GM19463 (cell line): ENCODE measurements at regions not wholly inside any gene's neighbourhood (a gene's known extent, or its start where the extent isn't known, plus 50 kb on each side); places are given as distances from the start of the nearest gene placed in this dataset.

Source experiments
- ATAC-seq: cut with Tn5 transposase; IDR thresholded peaks from one replicate; pipeline ENCODE4 v1.9.1; 2021; ENCODE audit warnings: mild to moderate bottlenecking, moderate library complexity; ENCODE audit not compliant: unreplicated experiment

DNA sequence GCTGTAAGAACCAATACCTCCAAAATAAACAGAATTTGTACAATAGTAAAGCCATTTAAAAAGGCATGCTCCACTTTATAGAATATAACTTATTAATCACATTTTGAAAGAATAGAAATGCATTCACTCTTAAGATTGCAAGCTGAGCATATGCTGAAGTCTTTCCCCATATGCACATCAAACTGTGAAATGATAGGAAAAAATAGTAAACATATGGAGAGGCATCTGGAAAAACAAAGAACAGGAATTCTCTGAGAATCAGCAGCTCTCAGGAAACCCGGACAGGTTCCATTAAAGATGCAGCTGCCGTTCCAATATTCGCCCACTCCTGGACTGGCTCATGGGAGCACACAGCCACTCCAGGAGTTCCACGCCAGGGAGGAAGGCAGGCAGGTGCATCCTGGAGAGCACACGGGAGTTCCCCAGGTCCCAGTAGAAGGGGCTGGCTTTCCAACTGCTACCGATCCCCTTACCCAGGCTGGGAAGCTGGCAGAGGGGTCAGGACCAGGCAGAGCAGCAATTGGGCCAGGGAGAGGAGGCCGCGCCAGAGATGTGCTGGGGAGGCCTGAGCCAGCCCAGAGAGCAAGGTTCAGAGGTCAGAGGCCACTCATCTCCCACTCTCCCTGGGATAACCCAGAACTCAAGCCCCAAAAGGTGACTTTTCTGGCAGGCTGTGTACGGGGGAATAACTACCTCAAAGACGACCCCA is 111.1 kb downstream of the DLL1 start:
- ATAC-seq = no peak

DNA sequence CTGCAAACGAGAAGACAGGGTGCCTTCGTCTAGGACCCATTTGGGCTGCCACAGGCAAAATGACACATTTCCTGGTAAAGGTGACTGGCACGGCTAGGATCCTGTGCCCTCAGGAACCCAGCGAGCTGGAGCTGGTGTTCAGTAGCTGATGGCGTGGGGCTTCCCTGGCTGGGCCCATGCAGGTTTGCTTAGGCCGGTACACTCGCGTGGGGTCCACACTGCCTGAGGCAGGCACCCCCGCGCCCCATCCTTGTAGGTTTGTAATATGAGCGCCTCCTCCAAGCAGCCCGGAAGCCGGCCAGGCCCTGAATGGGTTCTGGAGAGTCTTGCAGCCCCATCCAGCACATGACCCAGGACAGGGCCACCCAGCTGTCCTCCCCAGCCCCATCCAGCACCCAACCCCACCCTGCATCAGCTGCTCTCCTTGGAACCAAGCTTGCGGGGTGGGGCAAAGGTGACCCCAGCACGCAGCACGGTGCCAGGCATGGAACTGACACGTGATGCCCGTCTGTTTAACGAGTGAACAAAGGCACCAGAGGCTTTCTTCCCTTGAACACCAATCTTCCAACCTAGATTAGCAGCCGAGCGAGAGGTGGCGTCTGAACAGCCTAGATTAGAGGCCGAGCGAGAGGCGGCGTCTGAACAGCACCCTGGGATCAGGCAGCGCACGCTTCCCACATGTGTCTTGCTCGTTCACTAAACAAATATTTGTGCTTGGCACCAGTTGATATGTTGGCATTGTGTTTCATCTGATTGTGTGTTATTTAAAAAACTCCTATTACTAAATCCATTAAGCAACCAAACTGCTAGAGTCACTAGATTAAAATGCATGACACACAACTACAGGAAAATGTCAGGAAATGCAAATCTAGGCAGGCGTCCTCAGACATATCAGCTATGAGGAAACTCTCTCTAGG is 112.1 kb downstream of the DLL1 start:
- no peak for ATAC-seq

DNA sequence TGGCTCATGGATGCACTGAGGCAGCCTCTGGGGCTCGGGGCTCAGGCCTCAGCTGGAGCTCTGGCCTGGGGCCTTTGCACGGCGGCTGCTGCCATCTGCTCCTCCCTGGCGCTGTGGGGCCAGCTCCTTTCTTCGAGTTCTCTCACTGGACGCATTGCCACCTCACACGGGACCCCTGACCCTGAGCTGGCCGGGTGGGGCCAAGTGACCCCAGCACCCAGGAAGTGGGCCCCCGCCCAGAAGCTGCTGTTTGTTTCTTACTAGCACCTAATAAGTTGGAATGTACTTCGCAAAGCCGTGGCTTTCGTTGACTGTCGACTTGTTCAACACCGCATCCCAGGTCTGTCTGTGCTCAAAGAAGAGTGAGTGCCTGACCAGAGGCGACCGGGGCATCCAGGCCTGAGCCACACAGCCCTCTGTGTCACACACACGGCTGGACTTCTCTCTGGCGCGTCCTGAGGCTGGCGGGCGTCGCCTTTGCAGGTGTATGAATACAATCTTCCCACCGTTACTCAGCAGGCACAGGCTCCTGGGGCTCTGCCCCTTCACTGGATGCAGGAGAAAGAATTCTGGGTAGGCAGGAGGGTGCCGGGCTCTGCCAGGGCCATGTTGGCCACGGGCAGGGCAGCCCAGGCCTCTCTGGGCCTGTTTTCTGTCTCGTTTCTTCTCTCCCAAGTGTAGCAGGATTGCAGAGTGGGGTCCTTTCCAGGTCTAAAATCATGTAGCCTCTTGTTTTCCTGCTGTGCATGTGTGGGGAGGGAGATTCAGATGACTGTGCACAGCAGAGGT is 112.9 kb downstream of the DLL1 start:
- ATAC-seq = no peak

DNA sequence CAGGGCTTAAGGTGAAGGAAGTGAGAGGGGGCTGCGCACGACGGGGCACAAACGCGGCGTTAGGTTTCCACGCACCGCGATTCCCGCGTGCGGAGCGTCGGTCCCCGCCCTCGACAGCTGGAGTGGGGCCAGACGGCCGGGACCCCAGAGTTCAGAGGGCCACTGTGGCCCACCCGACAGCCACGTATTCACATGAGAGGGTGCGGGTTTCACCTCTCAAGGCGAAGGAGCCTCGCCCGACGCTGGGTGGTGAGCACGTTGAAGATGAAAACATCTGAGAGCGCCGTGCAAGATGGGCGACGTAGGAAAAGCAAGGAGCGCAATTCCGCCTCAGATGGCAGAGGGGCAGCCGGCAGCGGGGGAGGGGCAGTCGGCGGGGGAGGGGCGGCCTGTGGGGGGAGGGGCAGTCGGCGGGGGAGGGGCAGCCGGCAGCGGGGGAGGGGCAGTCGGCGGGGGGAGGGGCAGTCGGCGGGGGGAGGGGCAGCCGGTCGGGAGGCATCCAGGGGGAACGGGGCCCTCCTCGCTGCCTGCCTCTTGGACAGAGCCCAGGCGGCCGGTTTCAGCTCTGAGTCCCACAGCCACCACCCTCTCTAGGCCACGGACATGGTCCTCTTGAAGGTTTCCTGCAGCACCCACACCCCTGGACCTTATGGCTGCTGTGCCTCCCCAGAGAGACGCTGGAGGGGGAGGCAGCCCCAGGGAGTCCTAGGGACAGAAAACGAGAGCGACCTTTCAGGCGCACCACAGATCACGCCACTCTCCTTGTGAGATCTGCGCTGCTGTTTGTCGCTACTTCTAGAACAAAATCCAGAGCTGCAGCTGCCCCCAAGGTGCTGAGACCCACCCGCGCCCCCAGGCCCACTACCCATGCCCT is 113.7 kb downstream of the DLL1 start:
- ATAC-seq = no peak

DNA sequence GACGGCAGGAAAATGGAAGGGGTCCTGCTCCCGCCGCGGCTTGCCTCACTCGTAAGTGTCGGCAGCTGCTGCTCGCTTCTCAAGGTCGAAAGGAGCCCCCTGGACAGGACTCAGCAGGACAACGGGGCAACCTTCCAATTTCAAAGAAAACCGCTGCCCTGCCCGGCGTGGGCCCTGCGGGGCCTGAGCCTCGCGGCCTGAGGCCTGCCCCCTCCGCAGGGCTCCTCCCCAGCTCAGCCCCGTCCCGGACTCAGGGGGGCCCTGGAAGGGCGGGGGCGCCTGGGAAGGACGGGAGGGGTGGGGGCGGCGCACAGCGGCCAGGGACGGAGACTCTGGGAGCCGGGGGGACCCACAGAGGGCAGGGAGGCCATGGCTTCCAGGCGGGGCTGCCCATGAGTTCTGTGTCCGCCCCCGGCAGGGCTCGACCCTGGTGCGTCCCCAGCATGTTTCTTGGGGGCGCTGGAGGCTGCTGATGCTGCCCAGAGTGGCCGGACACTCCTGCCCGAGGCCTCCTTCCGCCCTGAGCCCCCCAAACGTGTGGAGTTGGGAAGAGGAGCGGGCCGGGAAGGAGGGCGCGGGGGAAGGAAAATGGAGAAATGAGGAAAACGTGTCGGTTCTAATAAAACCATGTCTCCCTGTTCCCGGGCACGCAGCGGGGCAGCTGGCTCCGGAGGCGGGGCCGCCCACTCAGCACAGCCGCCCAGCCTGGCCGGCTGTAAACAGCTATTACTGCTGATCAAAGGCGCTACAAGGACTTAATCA is 114.6 kb downstream of the DLL1 start:
- no peak for ATAC-seq

DNA sequence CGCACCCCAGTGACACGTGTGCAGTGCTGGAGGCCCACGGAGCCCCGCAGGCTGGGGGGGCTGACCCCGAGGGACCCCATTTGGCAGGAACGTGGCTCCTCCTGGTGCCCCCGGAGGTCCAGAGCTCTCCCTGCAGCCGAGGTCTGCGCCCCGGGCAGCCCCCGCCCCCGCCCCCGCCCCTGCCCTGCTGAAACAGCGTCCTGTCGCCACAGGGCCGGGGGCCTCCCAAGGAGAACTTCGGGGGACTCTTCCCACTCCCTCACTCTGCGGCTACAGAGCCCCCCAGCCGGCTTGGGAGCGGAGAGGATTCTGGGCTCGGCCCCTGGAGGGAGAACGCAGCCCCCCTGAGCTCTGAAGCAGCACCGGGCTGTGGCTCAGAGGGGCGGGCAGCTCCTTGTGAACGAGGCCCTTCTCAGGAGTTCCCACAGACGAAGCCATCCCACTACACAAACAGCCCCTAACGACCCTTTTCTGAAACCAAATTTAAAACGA is 115.2 kb downstream of the DLL1 start:
- ATAC-seq = no peak

DNA sequence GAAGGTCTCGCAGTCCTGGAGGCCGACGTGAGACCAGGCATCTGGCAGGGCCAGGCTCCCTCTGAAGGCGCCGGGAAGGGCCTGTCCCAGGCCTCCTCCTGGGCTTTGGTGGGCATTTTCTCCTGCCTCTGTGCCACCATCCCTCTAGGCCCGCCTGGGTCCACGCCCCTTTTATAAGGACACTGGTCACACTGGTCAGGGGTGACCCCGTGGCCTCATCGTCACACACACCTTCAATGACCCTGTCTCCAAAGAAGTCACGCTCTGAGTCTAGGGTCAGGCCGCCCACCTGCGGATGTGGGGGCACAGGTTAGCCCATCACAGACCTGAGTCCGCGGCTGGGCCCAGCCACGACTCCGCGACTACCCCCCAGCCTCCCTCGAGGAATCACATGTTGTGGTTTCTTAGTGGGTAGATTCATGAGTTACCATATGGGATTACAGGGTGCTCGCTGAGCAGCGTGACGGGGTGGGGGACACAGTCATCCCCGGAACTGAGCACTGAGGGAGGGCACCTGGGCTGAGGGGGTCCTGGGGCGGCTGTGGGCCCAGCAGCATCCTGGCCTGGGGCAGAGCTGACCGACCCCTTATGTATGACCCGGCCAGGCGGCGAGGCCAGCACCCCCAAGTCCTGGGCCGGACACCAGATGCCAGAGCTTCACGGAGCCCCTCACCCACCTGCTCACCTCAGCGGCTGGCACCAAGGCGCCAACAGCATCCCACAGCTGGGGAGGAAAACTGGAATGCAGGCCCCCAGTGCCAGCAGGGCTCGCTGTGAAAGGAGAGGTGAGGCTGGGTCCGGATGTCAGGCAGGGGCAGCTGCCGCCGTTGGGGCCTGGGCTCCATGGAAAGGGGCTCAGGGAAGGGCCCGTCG is 115.9 kb downstream of the DLL1 start:
- no peak for ATAC-seq

DNA sequence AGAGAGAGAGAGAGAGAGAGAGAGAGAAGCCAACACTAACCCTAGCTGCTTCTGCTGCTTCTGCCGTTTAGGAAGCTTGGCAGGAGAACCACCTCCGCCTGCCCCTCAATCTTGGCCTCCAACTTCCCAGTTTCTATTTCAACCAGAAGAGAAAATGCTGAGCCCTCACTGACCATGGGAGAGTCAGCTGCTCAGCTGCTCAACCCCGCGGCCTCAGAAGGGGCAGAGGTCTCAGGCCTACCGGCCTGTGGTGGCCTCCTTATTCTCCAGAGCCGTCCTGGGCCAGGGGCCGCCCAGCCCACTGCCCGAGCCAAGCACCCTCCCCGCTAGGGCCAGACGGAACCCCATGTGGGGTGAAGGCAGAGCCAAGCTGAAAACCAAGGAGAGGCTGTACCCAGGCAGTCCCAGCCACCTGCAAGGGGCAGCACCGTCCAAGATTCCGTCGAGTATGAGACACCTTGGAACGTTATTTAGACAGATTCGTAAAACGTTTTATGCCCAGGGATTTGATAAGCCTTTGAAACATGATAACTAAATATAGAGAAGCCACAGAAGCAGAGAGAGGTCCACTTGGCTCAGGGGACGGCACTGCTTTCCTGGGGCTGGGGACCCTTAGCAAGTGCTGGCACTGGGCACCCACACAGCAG is 116.6 kb downstream of the DLL1 start:
- no peak for ATAC-seq

DNA sequence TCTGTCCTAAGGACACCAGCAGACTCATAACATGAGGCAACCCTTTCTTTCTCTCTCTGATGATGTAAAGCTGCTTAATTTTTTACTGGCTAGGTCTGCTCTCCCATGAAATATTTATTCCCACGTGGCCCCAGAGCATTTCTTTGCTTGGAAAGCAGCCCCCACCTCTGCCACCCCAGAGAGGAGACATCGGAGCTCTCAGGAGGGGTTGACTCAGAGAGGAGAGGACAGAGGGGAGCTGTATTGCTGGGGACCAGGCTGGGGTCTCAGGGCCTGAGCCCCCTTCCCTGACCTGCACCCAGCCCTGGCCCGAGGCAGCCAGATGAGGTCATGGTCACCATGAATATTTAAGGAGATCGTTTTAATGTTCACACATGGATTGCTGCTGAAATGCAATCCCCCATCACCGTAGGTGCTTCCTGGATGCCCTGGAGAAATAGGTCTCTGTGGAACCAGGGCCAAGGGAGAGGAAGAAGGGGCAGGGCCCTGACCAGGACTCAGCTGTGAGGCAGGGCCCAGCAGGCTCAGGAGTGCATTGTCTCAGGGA is 117.5 kb downstream of the DLL1 start:
- no peak for ATAC-seq

DNA sequence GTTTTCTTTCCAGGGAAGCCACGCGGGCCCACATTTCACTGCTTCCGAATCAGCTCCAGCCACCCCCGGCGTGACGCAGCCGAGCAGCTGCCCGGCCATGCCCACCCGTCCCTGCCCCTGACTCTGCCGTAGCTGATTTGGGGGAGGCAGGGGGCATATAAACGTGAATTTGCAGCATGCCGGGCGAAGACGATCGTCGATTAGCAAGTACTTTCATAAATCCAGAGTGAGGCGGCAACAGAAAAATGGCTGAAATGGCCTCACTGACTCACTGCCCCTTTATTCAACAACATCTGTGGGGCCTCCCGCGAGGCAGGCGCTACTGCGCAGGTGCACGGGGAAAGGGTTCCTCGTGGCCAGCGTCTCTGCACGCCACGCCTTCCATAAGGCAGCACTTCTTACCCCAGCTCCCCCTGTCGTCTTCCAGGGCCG is 118.0 kb downstream of the DLL1 start:
- ATAC-seq = no peak

DNA sequence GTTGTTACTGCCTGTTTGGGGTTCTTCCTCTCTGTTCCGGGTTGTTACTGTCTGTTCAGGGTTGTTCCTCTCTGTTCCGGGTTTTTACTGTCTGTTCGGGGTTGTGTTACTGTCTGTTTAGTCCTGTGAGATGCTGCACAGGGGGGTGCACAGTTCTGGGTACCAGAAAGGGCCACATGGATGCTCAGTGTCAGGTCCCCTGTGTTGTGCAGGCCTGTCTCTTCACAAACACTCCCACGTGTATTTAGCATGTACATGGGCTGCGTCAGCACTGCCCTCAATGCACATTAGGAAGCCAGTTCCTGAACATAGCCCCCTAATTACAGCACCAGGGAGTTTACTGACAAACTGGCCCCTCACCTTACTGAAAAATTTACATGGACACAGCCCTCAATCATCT is 118.5 kb downstream of the DLL1 start:
- ATAC-seq = no peak

DNA sequence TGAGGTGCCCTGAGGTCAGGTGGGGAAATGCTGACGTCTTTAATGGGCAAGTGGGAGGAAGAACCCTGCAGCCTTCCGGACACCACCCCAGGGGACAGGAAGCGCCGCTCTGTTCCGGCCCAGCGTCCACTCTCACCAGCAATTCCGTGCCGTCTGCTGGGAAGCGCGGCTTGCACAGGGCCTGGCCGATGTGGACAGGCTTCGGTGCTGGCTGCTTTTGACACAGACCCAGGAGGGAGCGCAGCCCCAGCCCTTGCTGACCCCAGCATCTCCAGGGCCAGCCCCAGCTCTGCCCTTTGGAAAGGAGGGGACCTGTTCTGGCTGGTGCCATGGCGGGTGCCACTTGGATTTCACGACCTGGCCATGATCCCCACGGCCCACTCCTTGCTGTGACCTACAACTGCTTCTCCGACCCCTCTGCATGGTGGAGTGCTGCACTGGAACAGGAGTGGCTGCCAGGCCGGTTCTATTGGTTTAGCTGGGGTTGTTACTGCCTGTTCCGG is 123.2 kb downstream of the DLL1 start:
- no peak for ATAC-seq

DNA sequence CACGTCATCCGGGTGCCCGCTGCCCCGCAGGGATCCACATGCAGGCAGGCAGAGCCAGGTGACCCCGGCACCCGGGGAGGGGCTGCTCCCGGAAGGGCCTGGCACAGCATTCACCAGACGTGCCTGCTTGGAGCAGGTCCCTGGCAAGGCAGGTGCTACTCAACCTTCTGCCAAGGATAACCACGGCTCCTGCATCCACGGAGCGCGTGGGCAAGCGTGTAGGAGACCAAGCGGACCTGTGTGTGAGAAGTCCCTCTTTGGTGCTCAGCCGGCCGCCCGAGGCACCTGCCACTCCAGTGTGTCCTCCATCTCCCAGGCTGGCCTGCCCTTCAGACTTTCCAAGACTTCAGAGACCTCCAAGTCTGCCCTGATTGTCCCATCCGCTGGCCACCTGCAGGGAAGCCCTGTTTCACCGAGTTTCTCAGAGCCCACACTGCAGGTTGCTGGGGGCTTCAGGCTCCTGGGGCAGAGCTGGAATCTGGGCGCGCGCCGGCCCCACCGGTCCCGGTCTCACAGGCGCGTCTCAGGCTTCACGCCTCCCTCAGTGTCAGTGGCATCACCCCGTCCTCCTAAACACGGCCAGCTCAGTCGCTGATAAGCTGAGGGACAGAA is 124.3 kb downstream of the DLL1 start:
- no peak for ATAC-seq

DNA sequence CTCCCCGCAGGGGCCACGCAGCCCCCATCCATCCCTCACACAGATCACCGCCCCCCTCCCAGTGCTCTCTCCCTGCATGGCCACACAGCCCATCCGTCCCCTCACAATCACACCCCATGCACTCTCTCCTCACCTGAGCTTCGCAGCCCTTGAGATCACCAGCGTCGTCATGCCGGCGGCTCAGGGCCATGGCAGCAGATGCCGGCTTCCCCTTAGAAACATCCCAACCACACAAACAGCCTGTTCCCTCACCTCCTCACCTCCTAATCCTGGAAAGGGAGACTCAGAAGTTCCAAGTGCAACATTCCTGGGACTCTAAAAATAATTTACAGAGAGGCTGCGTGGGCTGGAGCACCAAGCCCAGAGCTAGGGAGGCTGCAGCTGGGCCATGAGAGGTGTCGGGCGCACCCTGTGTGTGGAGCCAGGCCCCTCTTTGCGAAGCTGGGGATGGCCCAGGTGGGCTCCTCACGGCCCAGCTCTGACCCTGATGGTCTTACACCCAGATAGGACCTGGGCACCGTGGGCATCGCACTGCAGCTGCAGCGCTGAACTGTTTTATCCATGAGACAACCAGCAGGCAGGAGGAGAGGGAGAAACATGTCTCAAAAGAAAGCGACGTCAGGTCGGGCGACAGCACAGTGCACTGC is 125.3 kb downstream of the DLL1 start:
- ATAC-seq = no peak

DNA sequence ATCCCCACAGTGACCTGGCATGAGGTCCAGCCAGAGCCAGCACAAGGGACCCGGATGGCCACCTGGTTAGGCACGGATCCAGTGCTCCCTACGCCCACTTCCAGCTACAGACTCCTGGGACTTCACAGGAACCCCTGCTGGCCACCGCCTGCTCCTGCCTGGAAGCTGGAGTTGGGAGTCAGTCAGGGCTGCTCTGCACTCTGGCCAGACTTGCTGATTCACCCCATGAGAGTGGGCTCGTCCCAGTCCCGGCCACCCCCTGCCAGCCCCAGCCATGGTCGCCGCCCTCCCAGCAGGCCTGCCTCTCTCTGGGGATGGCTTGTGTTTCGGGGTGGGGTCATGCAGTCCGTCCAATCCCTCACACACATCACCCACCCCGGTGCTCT is 125.8 kb downstream of the DLL1 start:
- ATAC-seq = no peak

DNA sequence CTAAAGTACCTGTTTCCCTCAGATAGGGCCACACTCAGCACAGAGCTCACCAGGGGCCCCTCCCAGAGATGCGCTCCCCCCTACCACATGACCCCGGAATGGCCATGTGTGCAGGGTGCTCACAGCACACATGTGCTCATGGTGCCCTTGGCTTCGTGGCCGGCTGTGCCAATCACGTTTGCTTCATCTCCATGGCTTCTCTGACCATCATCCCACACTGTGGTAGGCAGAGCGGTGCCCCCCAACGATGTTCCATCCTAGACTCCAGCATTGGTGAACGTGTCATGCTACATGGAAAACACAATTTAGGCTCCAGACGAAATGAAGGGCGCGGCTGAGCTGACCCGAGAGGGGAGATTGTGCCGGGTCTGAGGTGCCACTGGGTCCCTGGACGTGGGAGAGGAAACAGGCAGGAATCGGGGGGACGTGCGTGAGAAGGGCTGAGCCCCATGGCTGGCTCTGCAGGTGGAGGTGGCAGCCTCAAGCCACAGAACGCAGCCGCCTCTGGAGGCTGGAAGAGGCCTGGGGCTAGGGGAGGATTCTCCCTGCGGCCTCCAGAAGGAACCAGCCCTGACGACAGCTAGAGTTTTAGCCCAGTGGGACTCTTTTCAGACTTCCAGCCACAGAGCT is 126.5 kb downstream of the DLL1 start:
- ATAC-seq = no peak
